HG03354 (cell line): ENCODE measurements at regions not wholly inside any gene's neighbourhood (a gene's known extent, or its start where the extent isn't known, plus 50 kb on each side); places are given as distances from the start of the nearest gene placed in this dataset.

ENCODE experiments used
- ATAC-seq: cut with Tn5 transposase; IDR thresholded peaks from one replicate; pipeline ENCODE4 v1.9.1; 2021; ENCODE audit warnings: mild to moderate bottlenecking; ENCODE audit not compliant: unreplicated experiment, poor library complexity, severe bottlenecking

- no peak for ATAC-seq
Observed at GRCh38 chr13:74084375-74084935, 49.7 kb downstream of the KLF12 start.

DNA sequence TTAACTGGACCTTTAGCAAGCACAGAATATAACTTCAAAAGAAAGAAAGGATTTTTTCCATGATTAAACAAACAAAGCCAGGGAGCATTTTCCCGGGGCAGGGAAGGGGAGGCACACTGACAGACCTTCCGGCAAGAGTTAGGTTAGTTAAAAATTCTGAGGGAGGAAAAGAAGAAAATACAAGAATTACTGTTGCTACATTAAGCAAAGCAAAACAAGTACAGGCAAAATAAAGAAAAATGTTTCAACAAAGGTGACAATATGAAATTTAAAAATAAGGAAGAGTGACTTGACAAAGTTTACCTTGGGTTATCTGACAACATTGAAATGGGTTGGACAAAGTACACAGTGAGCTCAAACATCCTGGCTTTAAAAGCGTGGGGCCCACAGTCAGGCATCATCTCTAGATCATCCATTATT is 51.5 kb downstream of the KLF12 start:
- ATAC-seq = no peak

DNA sequence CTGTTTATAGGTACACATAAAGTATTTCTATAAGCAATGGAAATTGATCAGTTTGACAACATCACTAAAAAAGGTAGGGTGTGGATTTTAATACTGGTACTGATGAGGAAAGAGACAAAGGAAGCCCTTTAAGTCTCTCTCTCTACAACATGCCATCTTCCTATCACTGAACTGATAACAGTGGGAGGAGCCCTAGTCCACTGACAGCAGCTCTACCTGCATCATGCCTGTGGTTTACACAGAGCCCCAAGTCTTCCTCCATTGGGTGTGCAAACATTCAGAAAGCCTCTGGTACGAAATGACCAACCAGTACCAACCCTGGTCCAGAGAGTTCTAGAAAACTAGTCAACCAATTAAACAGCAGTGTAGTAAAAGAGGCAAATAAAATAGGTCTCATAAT is 53.4 kb downstream of the KLF12 start:
- no peak for ATAC-seq

DNA sequence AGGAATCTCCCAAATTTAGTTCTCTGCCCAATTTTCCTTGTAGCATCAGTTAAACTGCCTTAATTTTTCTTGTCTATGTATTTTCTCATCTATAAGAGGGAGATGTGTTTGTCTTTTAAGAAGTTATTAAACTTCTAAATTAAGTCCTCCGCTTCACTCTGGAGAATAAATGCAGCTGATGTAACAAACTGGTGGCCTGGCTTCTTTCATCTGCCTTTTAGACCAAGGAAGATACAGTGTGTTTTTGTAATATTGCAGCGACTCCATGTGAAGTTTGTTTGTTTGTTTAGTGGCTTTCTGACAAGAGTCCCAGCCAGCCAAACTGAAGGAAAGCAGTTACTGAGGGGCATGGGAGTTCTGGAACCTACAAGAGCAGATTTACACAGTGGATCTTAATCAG is 56.4 kb downstream of the KLF12 start:
- no peak for ATAC-seq

GRCh38 chr13:74077375-74077774 is 56.8 kb downstream of the KLF12 start:
- ATAC-seq = no peak

GRCh38 chr13:74074723-74075122 is 59.5 kb downstream of the KLF12 start:
- ATAC-seq = no peak

GRCh38 chr13:74073274-74073673 is 60.9 kb downstream of the KLF12 start:
- ATAC-seq = no peak

DNA sequence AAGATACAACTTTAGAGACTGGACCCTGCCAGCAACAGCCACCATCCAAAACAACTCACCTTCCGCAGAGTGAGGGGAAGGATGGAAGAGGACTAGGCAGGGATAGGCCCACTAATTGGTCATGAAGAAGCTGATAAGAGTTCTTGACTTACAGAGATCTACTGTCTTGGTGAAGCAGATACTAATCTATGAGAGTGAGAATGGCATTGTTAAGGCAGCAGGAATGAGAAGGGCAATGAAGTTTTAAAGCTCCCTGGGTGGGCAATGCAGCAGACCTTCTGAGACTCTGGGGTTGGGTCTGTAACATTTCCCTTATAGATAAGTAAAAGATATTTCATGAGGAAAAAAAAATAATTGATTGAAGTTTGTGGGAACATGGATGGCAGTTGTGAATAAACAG is 63.7 kb downstream of the KLF12 start:
- ATAC-seq = no peak

DNA sequence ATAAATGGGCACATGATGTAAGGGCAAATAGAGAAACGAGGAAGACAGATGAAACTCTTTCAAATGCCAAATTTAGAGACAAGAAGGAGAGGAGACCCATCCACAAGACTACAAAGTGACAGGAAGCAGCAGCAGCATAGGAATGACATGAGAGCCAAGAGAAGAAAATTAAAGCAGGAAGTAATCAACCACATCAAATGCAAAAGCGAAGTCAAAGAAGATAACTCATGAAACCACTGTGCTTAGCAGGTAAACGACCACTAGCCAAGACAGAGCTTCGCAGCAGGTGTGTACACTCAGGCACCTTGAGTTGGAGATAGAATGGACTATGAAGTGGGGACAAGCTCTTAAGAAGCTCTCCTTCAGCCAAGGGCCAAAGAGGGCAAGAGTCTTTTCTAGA is 64.1 kb downstream of the KLF12 start:
- no peak for ATAC-seq

GRCh38 chr13:74068471-74068870 is 65.7 kb downstream of the KLF12 start:
- no peak for ATAC-seq

- ATAC-seq = no peak
Observed at GRCh38 chr13:74067818-74068217, 66.4 kb downstream of the KLF12 start.

DNA sequence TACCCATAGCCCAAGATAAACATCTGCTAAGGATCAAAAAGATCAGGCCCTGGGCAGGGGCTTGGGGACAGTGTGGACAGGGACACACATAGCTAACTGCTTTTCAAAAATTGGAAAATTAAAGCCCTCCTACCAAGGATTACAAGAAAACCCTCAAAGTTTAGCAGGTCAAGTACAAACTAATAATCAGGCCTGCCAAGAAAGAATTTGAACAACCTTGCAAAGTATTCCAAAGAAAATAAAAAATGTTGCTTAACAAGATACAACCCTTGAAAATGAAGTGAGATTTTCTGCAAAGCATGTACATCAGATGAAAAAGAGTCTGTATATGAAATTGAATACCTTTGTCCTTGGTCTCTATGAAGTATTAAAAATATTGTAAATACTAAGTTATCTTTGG is 67.3 kb downstream of the KLF12 start:
- ATAC-seq = no peak

DNA sequence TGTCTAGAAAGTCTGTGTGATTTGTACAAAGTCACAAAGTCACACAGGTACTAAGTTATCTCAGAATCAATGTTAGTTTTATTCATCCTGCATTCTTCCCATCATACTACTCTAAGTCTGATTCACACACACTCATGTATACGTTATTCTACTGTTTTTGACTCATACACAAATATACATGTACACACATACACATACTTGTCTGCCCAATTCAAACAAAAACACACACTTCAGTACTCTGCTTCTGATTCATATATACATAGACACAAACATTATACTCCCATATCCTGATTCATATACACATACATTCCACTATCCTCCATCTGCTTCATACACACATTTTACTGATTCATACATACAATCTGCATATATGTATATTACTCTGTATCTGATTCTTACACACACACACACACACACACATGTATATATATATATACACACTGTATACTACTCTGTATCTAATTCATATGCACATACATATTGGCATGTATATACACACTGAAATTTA is 69.3 kb downstream of the KLF12 start:
- ATAC-seq = no peak

DNA sequence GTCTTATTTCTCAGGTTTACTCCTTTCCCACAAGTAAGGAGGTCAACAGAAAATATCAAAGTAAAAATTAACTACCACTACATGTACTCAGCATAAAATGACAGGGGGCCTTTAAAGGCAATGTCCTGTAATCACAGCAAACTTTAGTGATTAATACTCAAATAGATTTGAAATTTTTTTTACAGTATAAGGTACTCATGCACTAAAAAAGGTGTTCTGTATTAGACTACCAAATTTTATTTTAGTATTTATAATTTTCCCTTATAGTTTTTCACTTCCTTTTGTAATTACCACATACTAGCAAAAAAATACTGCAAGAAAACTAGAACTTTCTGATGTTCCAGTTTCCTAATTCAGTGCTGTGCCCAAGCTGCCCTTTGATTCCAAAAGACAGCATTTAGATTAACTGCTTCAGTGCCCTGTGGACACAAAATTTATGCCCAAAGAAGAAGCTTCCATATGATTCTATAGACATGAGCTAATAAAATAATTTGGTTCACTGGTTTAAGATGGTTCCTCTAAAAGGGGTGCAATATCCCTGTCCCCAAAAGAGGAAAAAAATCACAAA is 70.6 kb downstream of the KLF12 start:
- ATAC-seq = no peak

GRCh38 chr13:74062933-74063332 is 71.3 kb downstream of the KLF12 start:
- peak; percentile 72 for ATAC-seq

DNA sequence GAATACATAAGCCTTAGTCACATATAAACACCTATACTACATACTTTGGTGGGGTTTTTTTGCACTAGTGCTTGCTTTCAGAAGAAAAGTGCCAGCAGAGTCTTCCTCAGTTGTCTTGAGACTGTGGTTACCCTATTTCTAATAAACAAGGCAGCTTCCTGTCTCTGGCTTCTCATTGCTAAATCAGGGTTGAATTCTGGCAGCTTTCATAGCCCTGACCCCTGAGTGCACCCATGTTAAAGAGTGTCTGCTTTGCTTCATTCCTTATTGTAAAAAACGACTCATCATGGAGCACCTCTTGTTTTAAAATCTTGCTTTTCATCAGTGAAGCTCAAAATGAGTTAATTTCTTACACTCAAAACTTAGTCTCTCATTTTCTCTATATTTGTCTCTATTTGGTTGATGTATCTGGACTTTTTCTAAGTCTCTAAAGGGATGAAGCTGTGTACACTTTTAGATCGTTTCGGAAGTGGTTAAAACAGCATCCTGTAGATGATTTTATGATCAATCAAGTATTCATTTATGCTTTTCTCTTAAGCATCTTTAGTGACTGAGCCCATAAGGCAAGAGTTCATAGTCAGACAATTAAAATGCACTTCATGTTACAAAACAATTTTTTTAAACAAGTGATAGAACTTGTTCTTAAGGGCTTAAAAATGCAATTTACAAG is 72.1 kb downstream of the KLF12 start:
- peak; percentile 85 for ATAC-seq

DNA sequence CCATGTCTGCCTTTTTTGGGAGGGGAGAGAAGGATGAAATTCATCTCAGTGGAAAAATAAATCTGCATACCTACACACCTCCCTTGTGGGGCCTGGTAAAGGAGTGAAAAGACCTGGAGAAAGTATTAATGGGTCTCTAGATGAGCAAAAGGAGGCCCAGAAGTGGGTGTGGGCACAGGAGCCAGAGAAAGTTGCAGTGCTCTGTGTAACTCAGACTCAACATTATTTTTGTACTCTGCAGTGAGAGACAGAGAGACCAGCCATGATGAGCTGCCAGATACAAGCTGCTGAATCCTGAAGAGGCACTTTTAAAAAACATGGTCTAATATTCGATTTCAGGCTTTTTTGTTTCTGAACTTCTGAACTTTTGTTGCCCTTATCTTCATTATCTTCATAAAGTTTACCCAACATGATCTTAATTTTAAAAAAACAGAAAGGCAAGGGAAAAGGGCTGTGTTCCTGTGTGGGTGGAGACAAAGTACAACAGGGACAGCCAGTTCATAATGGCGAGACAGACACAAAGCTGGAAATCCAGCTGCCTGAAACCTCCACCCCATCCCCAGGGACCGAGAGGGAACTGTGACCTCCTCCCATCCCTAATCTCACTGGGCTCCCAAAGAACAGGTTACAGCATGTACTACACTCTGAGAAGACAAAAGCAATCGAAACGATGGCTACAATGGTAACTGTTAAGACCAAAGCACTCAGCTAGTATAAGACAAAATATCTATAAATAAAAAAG is 77.2 kb downstream of the KLF12 start:
- no peak for ATAC-seq

GRCh38 chr13:74052402-74052928 is 81.7 kb downstream of the KLF12 start:
- ATAC-seq = no peak

DNA sequence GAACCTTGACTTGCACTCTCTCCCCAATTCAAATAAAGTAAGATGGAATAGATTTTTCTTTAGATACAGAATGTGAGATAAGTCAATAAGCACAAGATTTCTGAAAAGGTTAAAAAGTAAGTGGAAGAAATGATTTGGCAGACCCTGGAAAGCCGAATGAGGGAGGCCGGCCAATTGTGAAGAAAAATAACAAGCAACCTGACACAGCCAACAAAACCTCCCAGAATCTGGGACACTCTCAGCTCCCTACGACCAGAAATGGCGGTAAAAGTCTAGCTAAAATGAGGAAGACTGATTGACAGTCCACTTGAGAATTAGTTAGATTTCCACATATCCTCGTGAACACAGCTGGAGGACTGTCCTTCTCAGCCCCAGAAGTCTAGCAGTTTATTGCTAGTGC is 85.4 kb downstream of the KLF12 start:
- no peak for ATAC-seq

DNA sequence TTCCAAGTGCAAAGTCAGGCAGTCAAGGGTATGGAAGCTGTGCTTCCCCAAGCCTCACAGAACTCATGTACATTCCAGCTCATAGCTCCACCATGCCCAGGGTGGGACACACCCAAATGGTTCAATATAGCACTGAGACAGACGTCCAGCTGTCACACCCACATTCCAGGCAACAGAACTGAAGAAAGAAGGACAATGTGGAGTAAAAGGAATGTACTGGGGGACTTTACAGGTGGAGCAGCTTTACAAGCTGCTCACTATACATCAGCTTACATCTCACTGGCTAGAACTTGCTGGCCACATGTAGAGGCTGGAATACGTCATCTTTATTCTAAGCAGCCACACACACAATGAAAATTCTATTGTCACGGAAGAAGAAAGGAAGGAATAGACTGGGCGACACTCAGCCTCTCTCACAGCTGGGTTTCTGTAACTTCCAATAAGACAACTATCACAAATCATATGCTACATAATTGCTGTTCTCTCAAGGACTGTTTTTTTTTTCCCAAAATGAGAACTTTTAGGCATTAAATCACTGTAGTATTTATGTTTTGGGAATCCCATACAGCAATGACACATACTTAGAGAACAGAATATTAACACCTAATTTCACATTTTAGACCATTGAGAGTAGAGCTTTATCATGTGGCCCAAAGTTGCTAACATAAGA is 86.1 kb downstream of the KLF12 start:
- no peak for ATAC-seq
